Transverse colon (tissue), 4 donors: ENCODE measurements at regions not wholly inside any gene's neighbourhood (a gene's known extent, or its start where the extent isn't known, plus 50 kb on each side); places are given as distances from the start of the nearest gene placed in this dataset.

Source experiments
- DNase-seq: peaks from one replicate; pipeline ENCODE4 v3.0.0-alpha.2; 2019
- H3K27ac ChIP-seq, 4 donors: fragments of 200-600 bp; sonication (generic); 2 replicates each; pipeline ENCODE4 v1.5.1; 2016 to 2018; ENCODE audit warnings: inconsistent platforms in 4 of 4
- H3K27me3 ChIP-seq: fragments of 200-600 bp; sonication (generic); 2 replicates; pipeline ENCODE4 v1.5.1; 2017; ENCODE audit warnings: inconsistent platforms
- H3K36me3 ChIP-seq, 4 donors: fragments of 200-600 bp; sonication (generic); 2 replicates each; pipeline ENCODE4 v1.5.1; 2017 to 2019; ENCODE audit warnings: inconsistent platforms in 4 of 4
- H3K4me1 ChIP-seq, 4 donors: fragments of 200-600 bp; sonication (generic); 2 replicates each; pipeline ENCODE4 v1.5.1; 2017 to 2020; ENCODE audit warnings: inconsistent platforms in 4 of 4
- H3K4me3 ChIP-seq, 4 donors: fragments of 200-600 bp; sonication (generic); 1 replicate in 1 of 4; 2 replicates in 3 of 4; pipeline versions ENCODE4 v1.5.1 to v1.6.1; 2017 to 2019; ENCODE audit warnings: inconsistent platforms in 4 of 4
- H3K9me3 ChIP-seq, 2 donors: fragments of 200-600 bp; sonication (generic); 2 replicates each; pipeline ENCODE4 v1.5.1; 2017 to 2019; ENCODE audit warnings: inconsistent platforms in 2 of 2
- CTCF ChIP-seq, 5 experiments: fragments of 200-600 bp in 3 of 5; fragments of 450-650 bp in 2 of 5; sonication (generic) in 3 of 5; IDR thresholded peaks; 1 replicate in 2 of 5; 2 replicates in 3 of 5; pipeline ENCODE4 v1.5.1; 2016 to 2017; ENCODE audit warnings: antibody characterized with exemption in 5 of 5, inconsistent platforms in 3 of 5, mild to moderate bottlenecking in 2 of 5, moderate library complexity in 1 of 5
- EP300 ChIP-seq: sonication (generic); formaldehyde crosslinking; IDR thresholded peaks from one replicate; pipeline ENCODE4 v1.6.1; 2017; ENCODE audit warnings: antibody characterized with exemption, low read depth
- POLR2A ChIP-seq: fragments of 450-650 bp; IDR thresholded peaks from one replicate; pipeline ENCODE4 v1.6.1; 2016; ENCODE audit warnings: antibody characterized with exemption, mild to moderate bottlenecking, moderate library complexity
- POLR2AphosphoS5 ChIP-seq, 3 donors: sonication (generic); formaldehyde crosslinking; IDR thresholded peaks; one replicate each; pipeline ENCODE4 v1.6.1; 2016; ENCODE audit warnings: antibody characterized with exemption in 3 of 3
- WGBS, 2 donors: methylation state at CpG; one replicate each; pipeline ENCODE4 v1.1.5; 2018; ENCODE audit warnings: low coverage in 1 of 2; 5-methylcytosine and 5-hydroxymethylcytosine counted together
- in situ Hi-C, 4 donors: fragments of 200-750 bp; cut with MboI; loops; one replicate each; pipeline versions ENCODE4 v1.15.0 to v1.15.1; 2017; ENCODE audit warnings: low sequenced_read_pairs in 3 of 4, low pct_ligation_motif_present in 1 of 4, low pct_unique_long_range_greater_than_20kb in 1 of 4
- intact Hi-C: fragments of 100-400 bp; cut with DNase I; formaldehyde crosslinking; loops from one replicate; pipeline ENCODE4 v1.15.1; 2023; ENCODE audit warnings: low total_unique reads

GRCh38 chr3:40817017-40817416 lies 292.3 kb downstream of the ZNF621 start:
- TF ChIP-seq EP300 (no peak), CTCF (IDR thresholded peaks at IDR 0.05) (no peak), POLR2A (no peak), POLR2AphosphoS5 (IDR thresholded peaks at IDR 0.05) (no peak)
- Histone ChIP-seq H3K4me3 (no peak overlapping the region), H3K27ac (no peak overlapping the region), H3K36me3 (no peaks in the 10 kb centered on the region), H3K27me3 (no peaks in the 10 kb centered on the region), H3K9me3 (peaks cover 0 to 3% of the 10 kb centered on the region in 2 donors), H3K4me1 (no peaks in the 10 kb centered on the region)
- in situ Hi-C loops (no loop called here), intact Hi-C loops (no loop called here)
- no peak for DNase-seq

GRCh38 chr3:40821315-40821714 lies 296.6 kb downstream of the ZNF621 start:
- H3K27ac ChIP-seq, result no peak overlapping the region
- intact Hi-C loops (no loop called here), in situ Hi-C loops (no loop called here)
- H3K27me3 ChIP-seq, result no peaks in the 10 kb centered on the region
- no peaks in the 10 kb centered on the region for H3K9me3 ChIP-seq
- no peak for DNase-seq
- no peaks in the 10 kb centered on the region for H3K4me1 ChIP-seq
- WGBS, 2 donors, result 70 to 78% methylated on average over 1 of the region's 1 CpG
- H3K36me3 ChIP-seq, result no peaks in the 10 kb centered on the region
- no peak overlapping the region for H3K4me3 ChIP-seq
- TF ChIP-seq CTCF (IDR thresholded peaks at IDR 0.05) (no peak), EP300 (no peak), POLR2A (no peak), POLR2AphosphoS5 (IDR thresholded peaks at IDR 0.05) (no peak)

GRCh38 chr3:40827226-40827625 lies 302.5 kb downstream of the ZNF621 start:
- intact Hi-C loops (no loop called here), in situ Hi-C loops (no loop called here)
- Histone ChIP-seq H3K27ac (no peak overlapping the region), H3K27me3 (no peaks in the 10 kb centered on the region), H3K4me1 (no peaks in the 10 kb centered on the region), H3K4me3 (no peak overlapping the region), H3K36me3 (no peaks in the 10 kb centered on the region), H3K9me3 (no peaks in the 10 kb centered on the region)
- TF ChIP-seq EP300 (no peak), CTCF (IDR thresholded peaks at IDR 0.05) (no peak), POLR2A (no peak), POLR2AphosphoS5 (IDR thresholded peaks at IDR 0.05) (no peak)
- no peak for DNase-seq
- WGBS, 2 donors, result 75 to 87% methylated on average over 3 of the region's 3 CpGs

GRCh38 chr3:40827942-40828688 lies 303.4 kb downstream of the ZNF621 start:
- peak; percentile 10 for DNase-seq
- WGBS, 2 donors, result 67 to 72% methylated on average over 6 to 8 of the region's 8 CpGs
- TF ChIP-seq POLR2A (peak; percentile 7), CTCF (IDR thresholded peaks at IDR 0.05) (no peak)
- no peaks in the 10 kb centered on the region for H3K36me3 ChIP-seq
- no peaks in the 10 kb centered on the region for H3K27me3 ChIP-seq
- no peak overlapping the region for H3K27ac ChIP-seq
- intact Hi-C loops, result no loop called here
- in situ Hi-C loops, result no loop called here
- H3K9me3 ChIP-seq, result no peaks in the 10 kb centered on the region
- H3K4me1 ChIP-seq, result no peaks in the 10 kb centered on the region
- H3K4me3 ChIP-seq, result no peak overlapping the region
